ENCODE measurements at regions not wholly inside any gene's neighbourhood (a gene's known extent, or its start where the extent isn't known, plus 50 kb on each side); places are given as distances from the start of the nearest gene placed in this dataset.
A peak's percentile ranks its signal among the peaks of the same experiment; 100 is the strongest.

- POLR2A ChIA-PET = interaction anchor here (0.6 to 2.6 kb wide), 19 partner anchors 8 to 693 kb away, joined by 3 to 15 read pairs (median 5); partner anchors contain the start of gene CBLB
- Mint-ChIP-seq H3K4me3 (ENCODE audit: unreplicated experiment) (peak overlapping the region; percentile 10), H3K9me3 (ENCODE audit: unreplicated experiment) (no peaks in the 10 kb centered on the region)
Observed at GRCh38 chr3:106560451-106560966, 691.7 kb upstream of the CBLB start.

GRCh38 chr3:106566277-106566676 lies 697.5 kb upstream of the CBLB start:
- BruUV-seq (replicated peaks) = no TSS peak
- intact Hi-C loops (cut with micrococcal nuclease) = no loop called here
- Mint-ChIP-seq H3K4me1 (ENCODE audit: insufficient read depth, unreplicated experiment) (peaks cover 6% of the 10 kb centered on the region), H3K27me3 (ENCODE audit: insufficient read depth, unreplicated experiment) (no peaks in the 10 kb centered on the region), H3K36me3 (ENCODE audit: insufficient read depth, unreplicated experiment) (peaks cover 4% of the 10 kb centered on the region), H3K9me3 (ENCODE audit: unreplicated experiment) (no peaks in the 10 kb centered on the region), H3K27ac (ENCODE audit: low read depth, unreplicated experiment) (peak overlapping the region; percentile 11), H3K4me3 (ENCODE audit: unreplicated experiment) (no peak overlapping the region)
- POLR2A ChIA-PET = no interaction called here
- CTCF ChIA-PET = interaction anchor here (1.2 kb wide), 1 partner anchor 9 kb away, joined by 6 read pairs; no protein-coding TSS in a partner anchor
- DNase-seq (ENCODE audit: unreplicated experiment) = peak; percentile 23
- no peak for TF ChIP-seq CTCF (IDR thresholded peaks at IDR 0.05; ENCODE audit: unreplicated experiment)

More at GRCh38 chr3:106560451-106560966, 691.7 kb upstream of the CBLB start:
- intact Hi-C loops (cut with micrococcal nuclease) = loop anchor here (2.0 to 5.0 kb wide), 2 partner anchors 48 to 693 kb away; partner anchors contain the start of gene CBLB
- no TSS peak for BruUV-seq (replicated peaks)
- peaks cover 9% of the 10 kb centered on the region for H3K36me3 Mint-ChIP-seq (ENCODE audit: insufficient read depth, unreplicated experiment)
- peaks cover 17% of the 10 kb centered on the region for H3K4me1 Mint-ChIP-seq (ENCODE audit: insufficient read depth, unreplicated experiment)
- no peaks in the 10 kb centered on the region for H3K27me3 Mint-ChIP-seq (ENCODE audit: insufficient read depth, unreplicated experiment)
- H3K27ac Mint-ChIP-seq (ENCODE audit: low read depth, unreplicated experiment) = peak overlapping the region; percentile 95
- TF ChIP-seq CTCF (IDR thresholded peaks at IDR 0.05; ENCODE audit: unreplicated experiment) = no peak
- peak; percentile 79 for DNase-seq (ENCODE audit: unreplicated experiment)
- CTCF ChIA-PET = interaction anchor here (0.7 to 1.3 kb wide), 2 partner anchors 15 to 689 kb away, joined by 3 read pairs; no protein-coding TSS in a partner anchor

GRCh38 chr3:106570426-106570825 lies 701.6 kb upstream of the CBLB start:
- Mint-ChIP-seq H3K9me3 (ENCODE audit: unreplicated experiment) (no peaks in the 10 kb centered on the region), H3K36me3 (ENCODE audit: insufficient read depth, unreplicated experiment) (no peaks in the 10 kb centered on the region), H3K27me3 (ENCODE audit: insufficient read depth, unreplicated experiment) (no peaks in the 10 kb centered on the region), H3K4me3 (ENCODE audit: unreplicated experiment) (no peak overlapping the region), H3K4me1 (ENCODE audit: insufficient read depth, unreplicated experiment) (no peaks in the 10 kb centered on the region), H3K27ac (ENCODE audit: low read depth, unreplicated experiment) (no peak overlapping the region)
- CTCF ChIA-PET = interaction anchor here (0.7 kb wide), 1 partner anchor 112 kb away, joined by 3 read pairs; no protein-coding TSS in a partner anchor
- intact Hi-C loops (cut with micrococcal nuclease) = no loop called here
- DNase-seq (ENCODE audit: unreplicated experiment) = no peak
- POLR2A ChIA-PET = no interaction called here
- TF ChIP-seq CTCF (IDR thresholded peaks at IDR 0.05; ENCODE audit: unreplicated experiment) = no peak
- BruUV-seq (replicated peaks) = no TSS peak

GRCh38 chr3:106573605-106574004 lies 704.8 kb upstream of the CBLB start:
- Mint-ChIP-seq H3K4me3 (ENCODE audit: unreplicated experiment) (no peak overlapping the region), H3K27ac (ENCODE audit: low read depth, unreplicated experiment) (no peak overlapping the region), H3K36me3 (ENCODE audit: insufficient read depth, unreplicated experiment) (no peaks in the 10 kb centered on the region), H3K27me3 (ENCODE audit: insufficient read depth, unreplicated experiment) (no peaks in the 10 kb centered on the region), H3K9me3 (ENCODE audit: unreplicated experiment) (no peaks in the 10 kb centered on the region), H3K4me1 (ENCODE audit: insufficient read depth, unreplicated experiment) (no peaks in the 10 kb centered on the region)
- DNase-seq (ENCODE audit: unreplicated experiment) = peak; percentile 14
- ChIA-PET POLR2A (interaction anchor here (0.6 to 3.4 kb wide), 5 partner anchors 9 to 16 kb away, joined by 3 to 18 read pairs (median 5); no protein-coding TSS in a partner anchor), CTCF (interaction anchor here (0.6 kb wide), 1 partner anchor 79 kb away, joined by 3 read pairs; no protein-coding TSS in a partner anchor)
- TF ChIP-seq CTCF (IDR thresholded peaks at IDR 0.05; ENCODE audit: unreplicated experiment) = no peak
- no TSS peak for BruUV-seq (replicated peaks)
- intact Hi-C loops (cut with micrococcal nuclease) = no loop called here
